Psoas muscle (tissue), 7 donors: ENCODE measurements at regions not wholly inside any gene's neighbourhood (a gene's known extent, or its start where the extent isn't known, plus 50 kb on each side); places are given as distances from the start of the nearest gene placed in this dataset.

Experiments used
- ATAC-seq, 4 donors: fragments of 200-7000 bp; cut with Tn5 transposase; one replicate each; pipeline ENCODE4 v1.9.1; 2020; ENCODE audit warnings: moderate library complexity in 3 of 4, mild to moderate bottlenecking in 2 of 4
- DNase-seq, 2 donors: peaks; one replicate each; pipeline ENCODE4 v3.0.0-alpha.2; 2020
- H3K27ac ChIP-seq: fragments of 200-600 bp; one replicate; pipeline ENCODE4 v1.8.0; 2022
- H3K27me3 ChIP-seq, 3 donors: fragments of 200-600 bp in 1 of 3; one replicate each; pipeline versions ENCODE4 v1.6.1 to v1.8.0; 2013 to 2022; ENCODE audit warnings: low read length in 2 of 3, mild to moderate bottlenecking in 2 of 3, moderate library complexity in 1 of 3; ENCODE audit not compliant: insufficient read depth in 3 of 3
- H3K36me3 ChIP-seq, 2 donors: fragments of 200-600 bp in 1 of 2; one replicate each; pipeline versions ENCODE4 v1.6.1 to v1.8.0; 2013 to 2022; ENCODE audit warnings: low read depth in 1 of 2, mild to moderate bottlenecking in 1 of 2, moderate library complexity in 1 of 2; ENCODE audit not compliant: insufficient read depth in 1 of 2
- H3K4me1 ChIP-seq: fragments of 200-600 bp; one replicate; pipeline ENCODE4 v1.8.0; 2022
- H3K4me3 ChIP-seq: fragments of 200-600 bp; one replicate; pipeline ENCODE4 v1.8.0; 2022; ENCODE audit warnings: mild to moderate bottlenecking
- H3K9me3 ChIP-seq: fragments of 200-600 bp; one replicate; pipeline ENCODE4 v1.8.0; 2022
- WGBS, 3 donors: extraction: QIAGEN DNeasy Blood & Tissue Kit; methylation state at CpG; one replicate each; pipeline versions ENCODE4 v1.1.6 to v1.1.7; 2013; 5-methylcytosine and 5-hydroxymethylcytosine counted together
- intact Hi-C, 2 donors: fragments of 100-400 bp; cut with DNase I; formaldehyde crosslinking; loops; one replicate each; pipeline versions ENCODE4 v1.11.0 to v1.14.2; 2022
- TF ChIP-seq, protein P1 (sequence below): fragments of 200-600 bp; IDR thresholded peaks from one replicate; pipeline ENCODE4 v1.8.0; 2022; ENCODE audit warnings: antibody characterized with exemption
- donor health status: healthy with polysubstance abuse.
- donor health status: DM: no; HTN: no; CAD: no; lungs with moderate emphysema.
- donor health status: Bipolar disorder and iron deficiency.
- donor health status: healthy.
- donor health status: DM: yes; HTN: yes; CAD: no.
- donor health status: DM: no; HTN: no; CAD: no.
- donor health status: DM: yes; HTN: yes; CAD: no.

GRCh38 chr17:12575641-12576040, 90.0 kb upstream of the MYOCD start:
- TF ChIP-seq, protein P1, sequence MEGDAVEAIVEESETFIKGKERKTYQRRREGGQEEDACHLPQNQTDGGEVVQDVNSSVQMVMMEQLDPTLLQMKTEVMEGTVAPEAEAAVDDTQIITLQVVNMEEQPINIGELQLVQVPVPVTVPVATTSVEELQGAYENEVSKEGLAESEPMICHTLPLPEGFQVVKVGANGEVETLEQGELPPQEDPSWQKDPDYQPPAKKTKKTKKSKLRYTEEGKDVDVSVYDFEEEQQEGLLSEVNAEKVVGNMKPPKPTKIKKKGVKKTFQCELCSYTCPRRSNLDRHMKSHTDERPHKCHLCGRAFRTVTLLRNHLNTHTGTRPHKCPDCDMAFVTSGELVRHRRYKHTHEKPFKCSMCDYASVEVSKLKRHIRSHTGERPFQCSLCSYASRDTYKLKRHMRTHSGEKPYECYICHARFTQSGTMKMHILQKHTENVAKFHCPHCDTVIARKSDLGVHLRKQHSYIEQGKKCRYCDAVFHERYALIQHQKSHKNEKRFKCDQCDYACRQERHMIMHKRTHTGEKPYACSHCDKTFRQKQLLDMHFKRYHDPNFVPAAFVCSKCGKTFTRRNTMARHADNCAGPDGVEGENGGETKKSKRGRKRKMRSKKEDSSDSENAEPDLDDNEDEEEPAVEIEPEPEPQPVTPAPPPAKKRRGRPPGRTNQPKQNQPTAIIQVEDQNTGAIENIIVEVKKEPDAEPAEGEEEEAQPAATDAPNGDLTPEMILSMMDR: no peak
- DNase-seq: no peak
- no peaks in the 10 kb centered on the region for H3K4me1 ChIP-seq
- no peaks in the 10 kb centered on the region for H3K36me3 ChIP-seq
- no peaks in the 10 kb centered on the region for H3K27me3 ChIP-seq
- no peak for ATAC-seq
- no peaks in the 10 kb centered on the region for H3K9me3 ChIP-seq
- H3K4me3 ChIP-seq: no peak overlapping the region
- intact Hi-C loops: no loop called here
- no peak overlapping the region for H3K27ac ChIP-seq

- TF ChIP-seq, protein P1: no peak
- Histone ChIP-seq H3K4me3 (no peak overlapping the region), H3K27me3 (no peaks in the 10 kb centered on the region), H3K9me3 (no peaks in the 10 kb centered on the region), H3K27ac (no peak overlapping the region), H3K36me3 (no peaks in the 10 kb centered on the region), H3K4me1 (no peaks in the 10 kb centered on the region)
- 65 to 76% (median 70%) methylated on average over 5 of the region's 5 CpGs for WGBS, 3 donors
- DNase-seq (no peak), ATAC-seq (no peak)
- intact Hi-C loops: no loop called here
These were observed 86.4 kb upstream of the MYOCD start for GRCh38 chr17:12579288-12579687.

DNA sequence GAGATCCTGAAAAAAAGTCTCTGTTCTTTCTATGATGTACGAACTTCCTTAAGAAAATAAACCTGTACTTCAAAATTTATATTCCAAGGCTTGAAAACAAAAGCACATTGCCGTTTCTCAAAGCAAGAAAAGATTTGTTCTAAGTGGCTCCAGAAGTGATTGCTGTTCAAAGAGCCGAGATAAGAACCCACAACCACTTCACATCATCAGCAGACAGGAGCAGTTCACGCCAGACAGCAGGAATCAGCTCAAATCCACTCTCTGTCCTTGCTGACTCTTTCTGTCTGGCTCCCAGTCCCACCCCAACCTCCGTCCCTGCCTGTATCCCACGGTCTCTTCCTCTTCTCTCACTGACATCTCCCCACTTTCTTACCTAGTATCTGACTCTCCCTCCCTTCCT, 85.0 kb upstream of the MYOCD start:
- intact Hi-C loops: no loop called here
- no peak overlapping the region for H3K27ac ChIP-seq
- DNase-seq: no peak

GRCh38 chr17:12584727-12585126, 81.0 kb upstream of the MYOCD start:
- Histone ChIP-seq H3K4me3 (no peak overlapping the region), H3K4me1 (no peaks in the 10 kb centered on the region), H3K27ac (no peak overlapping the region), H3K36me3 (no peaks in the 10 kb centered on the region), H3K27me3 (no peaks in the 10 kb centered on the region), H3K9me3 (peaks cover 3% of the 10 kb centered on the region)
- WGBS, 3 donors: 37 to 51% (median 40%) methylated on average over 7 of the region's 7 CpGs
- ATAC-seq: no peak
- TF ChIP-seq, protein P1: no peak
- no peak for DNase-seq
- intact Hi-C loops: no loop called here

More for the DNA sequence above, 85.0 kb upstream of the MYOCD start:
- H3K4me1 ChIP-seq: no peaks in the 10 kb centered on the region
- no peak overlapping the region for H3K4me3 ChIP-seq
- no peak for ATAC-seq
- WGBS, 3 donors: 58 to 72% (median 63%) methylated on average over 6 of the region's 6 CpGs
- no peaks in the 10 kb centered on the region for H3K27me3 ChIP-seq
- no peaks in the 10 kb centered on the region for H3K36me3 ChIP-seq
- TF ChIP-seq, protein P1: no peak
- no peaks in the 10 kb centered on the region for H3K9me3 ChIP-seq

- Histone ChIP-seq H3K27ac (no peak overlapping the region), H3K36me3 (no peaks in the 10 kb centered on the region), H3K4me1 (no peaks in the 10 kb centered on the region), H3K27me3 (no peaks in the 10 kb centered on the region), H3K4me3 (no peak overlapping the region), H3K9me3 (peaks cover 3% of the 10 kb centered on the region)
- WGBS, 3 donors: 91 to 97% (median 93%) methylated on average over 5 of the region's 5 CpGs
- DNase-seq: no peak
- intact Hi-C loops: no loop called here
- no peak for ATAC-seq
- TF ChIP-seq, protein P1: no peak
These were observed 77.2 kb upstream of the MYOCD start for GRCh38 chr17:12588531-12588930.
